IMR-90 (cell line): ENCODE measurements at regions not wholly inside any gene's neighbourhood (a gene's known extent, or its start where the extent isn't known, plus 50 kb on each side); places are given as distances from the start of the nearest gene placed in this dataset.

Experiments used
- ATAC-seq: fragments of 200-7000 bp; cut with Tn5 transposase; 2 replicates; pipeline ENCODE4 v1.9.1; 2020; ENCODE audit warnings: low read depth, mild to moderate bottlenecking, moderate library complexity
- BruUV-seq: library from RNA; stranded (reverse); fragments of 400-500 nt; replicated peaks from 2 replicates; lab custom pipeline; 2021; lab: Mats Ljungman, UMichigan
- CTCF ChIA-PET: fragments of 300-600 bp; formaldehyde crosslinking; extraction: SDS; loops from one replicate; lab custom pipeline; 2021; ENCODE audit warnings: antibody characterized with exemption; lab: Yijun Ruan, JAX
- POLR2A ChIA-PET: fragments of 300-600 bp; sonication (Branson Sonifier 250); formaldehyde crosslinking; loops from one replicate; lab custom pipeline; 2022; ENCODE audit warnings: antibody characterized with exemption; ENCODE audit not compliant: unreplicated experiment; lab: Charles Lee
- DNase-seq: peaks from one replicate; pipeline ENCODE4 v3.0.0; 2013
- H2AFZ ChIP-seq: replicated peaks from 2 replicates; pipeline ENCODE3; 2013; ENCODE audit warnings: low read length, mild to moderate bottlenecking; ENCODE audit not compliant: poor library complexity
- H2AK5ac ChIP-seq: 2 replicates; pipeline ENCODE4 v1.6.1; 2013; ENCODE audit warnings: low read depth, low read length, inconsistent platforms
- H2AK9ac ChIP-seq: replicated peaks from 2 replicates; pipeline ENCODE3; 2013; ENCODE audit warnings: mild to moderate bottlenecking, low read depth, low read length, moderate library complexity; ENCODE audit not compliant: poor library complexity
- H2BK120ac ChIP-seq: 2 replicates; pipeline ENCODE4 v1.6.1; 2013; ENCODE audit warnings: low read depth, low read length, inconsistent platforms
- H2BK15ac ChIP-seq: 3 replicates; pipeline ENCODE4 v1.6.1; 2013; ENCODE audit warnings: low read depth, low read length, inconsistent platforms
- H2BK20ac ChIP-seq: 2 replicates; pipeline ENCODE4 v1.6.1; 2013; ENCODE audit warnings: low read depth, mild to moderate bottlenecking, inconsistent platforms, low read length, moderate library complexity
- H2BK5ac ChIP-seq: 2 replicates; pipeline ENCODE4 v1.6.1; 2013; ENCODE audit warnings: mild to moderate bottlenecking, low read depth, low read length, inconsistent platforms; ENCODE audit not compliant: poor library complexity, severe bottlenecking
- H3K14ac ChIP-seq: replicated peaks from 2 replicates; pipeline ENCODE4 v1.6.1; 2013; ENCODE audit warnings: low read depth, low read length, inconsistent platforms
- H3K18ac ChIP-seq: 2 replicates; pipeline ENCODE4 v1.6.1; 2013; ENCODE audit warnings: low read depth, low read length, control low read depth
- H3K23ac ChIP-seq: 2 replicates; pipeline ENCODE4 v1.6.1; 2013; ENCODE audit warnings: low read depth, low read length, inconsistent platforms
- H3K27ac ChIP-seq: 2 replicates; pipeline ENCODE4 v1.5.1; 2013; ENCODE audit warnings: mild to moderate bottlenecking, control low read depth, low read length; ENCODE audit not compliant: insufficient read depth
- H3K27me3 ChIP-seq: 2 replicates; pipeline ENCODE4 v1.6.1; 2013; ENCODE audit warnings: low read length; ENCODE audit not compliant: control insufficient read depth, insufficient read depth
- H3K36me3 ChIP-seq: 2 replicates; pipeline ENCODE4 v1.6.1; 2013; ENCODE audit warnings: low read length, mixed read lengths; ENCODE audit not compliant: control insufficient read depth, insufficient read depth
- H3K4ac ChIP-seq: 2 replicates; pipeline ENCODE4 v1.6.1; 2013; ENCODE audit warnings: low read depth, low read length, inconsistent platforms
- H3K4me1 ChIP-seq: 2 replicates; pipeline ENCODE4 v1.6.1; 2013; ENCODE audit warnings: low read length, mixed read lengths; ENCODE audit not compliant: control insufficient read depth, insufficient read depth
- H3K4me2 ChIP-seq: 2 replicates; pipeline ENCODE4 v1.6.1; 2013; ENCODE audit warnings: low read depth, mild to moderate bottlenecking, control low read depth, low read length, moderate library complexity
- H3K4me3 ChIP-seq: 2 replicates; pipeline ENCODE4 v1.5.1; 2013; ENCODE audit warnings: low read depth, mild to moderate bottlenecking, control low read depth, low read length, moderate library complexity; ENCODE audit not compliant: insufficient read depth
- H3K56ac ChIP-seq: 2 replicates; pipeline ENCODE4 v1.6.1; 2013; ENCODE audit warnings: low read length, inconsistent platforms; ENCODE audit not compliant: insufficient read depth; ENCODE audit errors: extremely low read depth
- H3K79me1 ChIP-seq, 2 experiments: 2 replicates each; pipeline ENCODE4 v1.6.1; 2013; ENCODE audit warnings: low read length in 2 of 2, inconsistent platforms in 1 of 2, low read depth in 1 of 2
- H3K9ac ChIP-seq: 2 replicates; pipeline ENCODE4 v1.6.1; 2013; ENCODE audit warnings: low read depth, low read length, control low read depth
- H3K9me1 ChIP-seq: 2 replicates; pipeline ENCODE4 v1.6.1; 2013; ENCODE audit warnings: low read length, inconsistent platforms; ENCODE audit not compliant: insufficient read depth
- H3K9me3 ChIP-seq: 2 replicates; pipeline ENCODE4 v1.6.1; 2013; ENCODE audit warnings: low read length; ENCODE audit not compliant: control insufficient read depth, insufficient read depth
- H4K20me1 ChIP-seq: 2 replicates; pipeline ENCODE4 v1.6.1; 2013; ENCODE audit warnings: low read length, inconsistent platforms; ENCODE audit not compliant: insufficient read depth
- H4K5ac ChIP-seq: 2 replicates; pipeline ENCODE4 v1.6.1; 2013; ENCODE audit warnings: mild to moderate bottlenecking, low read depth, low read length, control low read depth
- H4K8ac ChIP-seq, 2 experiments: 2 replicates each; pipeline ENCODE4 v1.6.1; 2013; ENCODE audit warnings: low read depth in 2 of 2, low read length in 2 of 2, control low read depth in 1 of 2, inconsistent platforms in 1 of 2
- H4K91ac ChIP-seq: 2 replicates; pipeline ENCODE4 v1.6.1; 2013; ENCODE audit warnings: low read depth, low read length, inconsistent platforms; ENCODE audit not compliant: insufficient read depth
- BHLHE40 ChIP-seq: fragments of 150-350 bp; IDR thresholded peaks from 2 replicates; pipeline ENCODE4 v1.6.1; 2016; ENCODE audit warnings: mild to moderate bottlenecking, low read depth, low read length
- CEBPB ChIP-seq: IDR thresholded peaks from 2 replicates; pipeline ENCODE4 v1.6.1; 2012; ENCODE audit warnings: low read depth, low read length, improper control_type of control experiment
- CHD1 ChIP-seq: IDR thresholded peaks from 2 replicates; pipeline ENCODE4 v1.6.1; 2012; ENCODE audit warnings: low read depth, low read length, improper control_type of control experiment
- CTCF ChIP-seq: conservative IDR thresholded peaks from 2 replicates; pipeline ENCODE4 v1.5.1; 2012; ENCODE audit warnings: mild to moderate bottlenecking, low read depth, low read length, improper control_type of control experiment
- ELK1 ChIP-seq: fragments of 150-350 bp; IDR thresholded peaks from 2 replicates; pipeline ENCODE4 v1.6.1; 2016; ENCODE audit warnings: low read depth, mild to moderate bottlenecking, low read length, moderate library complexity, borderline replicate concordance
- FOS ChIP-seq: fragments of 150-350 bp; IDR thresholded peaks from 2 replicates; pipeline ENCODE4 v1.6.1; 2016; ENCODE audit warnings: low read depth, low read length
- MAFK ChIP-seq: IDR thresholded peaks from 2 replicates; pipeline ENCODE4 v1.6.1; 2012; ENCODE audit warnings: low read depth, low read length, improper control_type of control experiment
- MAZ ChIP-seq: IDR thresholded peaks from 2 replicates; pipeline ENCODE4 v1.6.1; 2012; ENCODE audit warnings: low read depth, mild to moderate bottlenecking, low read length, improper control_type of control experiment, moderate library complexity, borderline replicate concordance
- MXI1 ChIP-seq: IDR thresholded peaks from 2 replicates; pipeline ENCODE4 v1.6.1; 2012; ENCODE audit warnings: low read depth, mild to moderate bottlenecking, low read length, moderate library complexity, borderline replicate concordance
- NFE2L2 ChIP-seq: fragments of 150-350 bp; IDR thresholded peaks from 2 replicates; pipeline ENCODE4 v1.6.1; 2016; ENCODE audit warnings: low read depth, mild to moderate bottlenecking, low read length
- POLR2A ChIP-seq: IDR thresholded peaks from 2 replicates; pipeline ENCODE4 v1.6.1; 2012; ENCODE audit warnings: mild to moderate bottlenecking, low read depth, low read length
- RAD21 ChIP-seq: IDR thresholded peaks from 2 replicates; pipeline ENCODE4 v1.6.1; 2012; ENCODE audit warnings: low read length, improper control_type of control experiment
- RCOR1 ChIP-seq: IDR thresholded peaks from 2 replicates; pipeline ENCODE4 v1.6.1; 2012; ENCODE audit warnings: mild to moderate bottlenecking, low read length, improper control_type of control experiment; ENCODE audit not compliant: insufficient replicate concordance
- RFX5 ChIP-seq: IDR thresholded peaks from 2 replicates; pipeline ENCODE4 v1.8.0; 2012; ENCODE audit warnings: low read depth, mild to moderate bottlenecking, low read length, moderate library complexity
- SMC3 ChIP-seq: fragments of 150-350 bp; IDR thresholded peaks from 2 replicates; pipeline ENCODE4 v1.6.1; 2016; ENCODE audit warnings: low read depth, mild to moderate bottlenecking, antibody characterized with exemption, low read length, moderate library complexity
- USF2 ChIP-seq: fragments of 150-350 bp; IDR thresholded peaks from 2 replicates; pipeline ENCODE4 v1.6.1; 2017; ENCODE audit warnings: mild to moderate bottlenecking, antibody characterized with exemption, low read length, low read depth
- WGBS, 2 experiments: methylation state at CpG; one replicate each; pipeline versions ENCODE4 v1.1.5 to v1.1.7; 2013; ENCODE audit warnings: missing lambda C conversion rate in 2 of 2; ENCODE audit not compliant: insufficient read length in 1 of 2; ENCODE audit errors: extremely low coverage in 2 of 2; 5-methylcytosine and 5-hydroxymethylcytosine counted together
- dilution Hi-C: fragments of 300-500 bp; cut with HindIII; formaldehyde crosslinking; loops from one replicate; pipeline ENCODE4 v1.14.3; 2018; ENCODE audit warnings: low sequenced_read_pairs; ENCODE audit not compliant: unreplicated experiment
- in situ Hi-C: fragments of 300-500 bp; cut with MboI; formaldehyde crosslinking; loops from 3 replicates; pipeline ENCODE4 v1.14.3; 2019; ENCODE audit warnings: low sequenced_read_pairs, inconsistent platforms, mixed read lengths
- intact Hi-C: fragments of 100-400 bp; cut with micrococcal nuclease; formaldehyde crosslinking; loops from 2 replicates; pipeline ENCODE4 v1.10.0; 2022

- Histone ChIP-seq H3K79me1 (no peaks in the 10 kb centered on the region), H2AK9ac (no peak overlapping the region), H3K4ac (no peak overlapping the region), H2BK20ac (no peak overlapping the region), H4K20me1 (no peaks in the 10 kb centered on the region), H3K4me1 (no peaks in the 10 kb centered on the region), H3K18ac (no peak overlapping the region), H2BK15ac (no peak overlapping the region), H3K9me1 (no peaks in the 10 kb centered on the region), H3K36me3 (no peaks in the 10 kb centered on the region), H3K27ac (no peak overlapping the region), H3K9ac (no peak overlapping the region), H3K56ac (no peak overlapping the region), H3K14ac (no peak overlapping the region), H3K9me3 (no peaks in the 10 kb centered on the region; the same call in 1 of the 2 replicates), H4K5ac (no peak overlapping the region), H3K27me3 (peaks cover 3% of the 10 kb centered on the region; the same call in 1 of the 2 replicates), H4K8ac (no peak overlapping the region), H2AFZ (no peak overlapping the region), H2BK120ac (no peak overlapping the region), H3K4me2 (no peak overlapping the region), H2BK5ac (no peak overlapping the region), H2AK5ac (no peak overlapping the region), H4K91ac (no peak overlapping the region), H3K4me3 (no peak overlapping the region), H3K23ac (no peak overlapping the region)
- intact Hi-C loops (no loop called here), dilution Hi-C loops (no loop called here), in situ Hi-C loops (no loop called here)
- CTCF ChIA-PET = no interaction called here
- WGBS, 2 experiments = 67% methylated on average over 2 of the region's 13 CpGs; no CpG with 5 or more reads in 1 of the 2 experiments
- TF ChIP-seq ELK1 = no peak
- no peak for TF ChIP-seq USF2
- TF ChIP-seq BHLHE40 = no peak
- TF ChIP-seq CEBPB = no peak
- no peak for TF ChIP-seq POLR2A
- no peak for TF ChIP-seq FOS
- TF ChIP-seq MXI1 = no peak
- no peak for TF ChIP-seq CTCF
- TF ChIP-seq MAFK = no peak
- no peak for TF ChIP-seq RCOR1
- TF ChIP-seq NFE2L2 = no peak
- no peak for TF ChIP-seq MAZ
- no peak for TF ChIP-seq RFX5
- no peak for TF ChIP-seq CHD1
- no peak for TF ChIP-seq SMC3
- TF ChIP-seq RAD21 = no peak
- ATAC-seq (no peak), DNase-seq (no peak)
- BruUV-seq = no TSS peak
- POLR2A ChIA-PET = no interaction called here
Measured at GRCh38 chr21:43351501-43352153, 75.3 kb downstream of the SIK1 start.
